Esophagus muscularis mucosa (tissue), 3 donors: ENCODE measurements at regions not wholly inside any gene's neighbourhood (a gene's known extent, or its start where the extent isn't known, plus 50 kb on each side); places are given as distances from the start of the nearest gene placed in this dataset.

Experiments
- CTCF ChIP-seq, 3 experiments: fragments of 200-600 bp in 2 of 3; fragments of 450-650 bp in 1 of 3; sonication (generic) in 2 of 3; IDR thresholded peaks; one replicate each; pipeline ENCODE4 v1.5.1; 2017 to 2019; ENCODE audit warnings: antibody characterized with exemption in 3 of 3, mild to moderate bottlenecking in 2 of 3, moderate library complexity in 1 of 3
- POLR2A ChIP-seq: fragments of 450-650 bp; IDR thresholded peaks from one replicate; pipeline ENCODE4 v1.6.1; 2017; ENCODE audit warnings: antibody characterized with exemption, moderate library complexity, mild to moderate bottlenecking, low read depth
- POLR2AphosphoS5 ChIP-seq, 2 donors: sonication (generic); formaldehyde crosslinking; IDR thresholded peaks; one replicate each; pipeline ENCODE4 v1.6.1; 2017; ENCODE audit warnings: antibody characterized with exemption in 2 of 2

- no peak for TF ChIP-seq CTCF (IDR thresholded peaks at IDR 0.05)
- no peak for TF ChIP-seq POLR2AphosphoS5 (IDR thresholded peaks at IDR 0.05)
- no peak for TF ChIP-seq POLR2A
These were observed 267.5 kb downstream of the OGFRL1 start for GRCh38 chr6:71556141-71556540.
